H9 (cell line): ENCODE measurements at regions not wholly inside any gene's neighbourhood (a gene's known extent, or its start where the extent isn't known, plus 50 kb on each side); places are given as distances from the start of the nearest gene placed in this dataset.
A peak's percentile ranks its signal among the peaks of the same experiment; 100 is the strongest.

Experiments
- DNase-seq: peaks from one replicate; pipeline ENCODE4 v3.0.0-alpha.2; 2017
- H2AFZ ChIP-seq: one replicate; pipeline ENCODE4 v1.6.1; 2013; ENCODE audit warnings: mild to moderate bottlenecking, low read length, control low read depth, moderate library complexity
- H2AK5ac ChIP-seq: 2 replicates; pipeline ENCODE4 v1.6.1; 2013; ENCODE audit warnings: low read length, control low read depth, mixed read lengths; ENCODE audit not compliant: insufficient read length
- H2BK120ac ChIP-seq: one replicate; pipeline ENCODE4 v1.6.1; 2013; ENCODE audit warnings: low read depth, mild to moderate bottlenecking, low read length, control low read depth, inconsistent platforms; ENCODE audit not compliant: poor library complexity, severe bottlenecking
- H2BK12ac ChIP-seq: 2 replicates; pipeline ENCODE4 v1.6.1; 2013; ENCODE audit warnings: low read length, control low read depth, mixed read lengths, low read depth; ENCODE audit not compliant: insufficient read length
- H2BK15ac ChIP-seq: 2 replicates; pipeline ENCODE4 v1.6.1; 2013; ENCODE audit warnings: low read depth, low read length, control low read depth
- H2BK20ac ChIP-seq: one replicate; pipeline ENCODE4 v1.6.1; 2013; ENCODE audit warnings: low read depth, mild to moderate bottlenecking, low read length, control low read depth, inconsistent platforms; ENCODE audit not compliant: poor library complexity, severe bottlenecking
- H2BK5ac ChIP-seq: 2 replicates; pipeline ENCODE4 v1.6.1; 2013; ENCODE audit warnings: low read length, control low read depth, mixed read lengths; ENCODE audit not compliant: insufficient read length
- H3K14ac ChIP-seq: 2 replicates; pipeline ENCODE4 v1.6.1; 2013; ENCODE audit warnings: low read length, control low read depth; ENCODE audit not compliant: insufficient read depth
- H3K18ac ChIP-seq: 2 replicates; pipeline ENCODE4 v1.6.1; 2013; ENCODE audit warnings: low read depth, mild to moderate bottlenecking, mixed read lengths, low read length, control low read depth; ENCODE audit not compliant: insufficient read length
- H3K23ac ChIP-seq: 2 replicates; pipeline ENCODE4 v1.6.1; 2013; ENCODE audit warnings: low read length, control low read depth, mixed read lengths, low read depth; ENCODE audit not compliant: insufficient read length
- H3K23me2 ChIP-seq: 2 replicates; pipeline ENCODE4 v1.6.1; 2013; ENCODE audit warnings: low read depth, mild to moderate bottlenecking, mixed read lengths, low read length, control low read depth; ENCODE audit not compliant: insufficient read length, poor library complexity, severe bottlenecking
- H3K27ac ChIP-seq: 2 replicates; pipeline ENCODE4 v1.5.1; 2013; ENCODE audit warnings: low read length, control low read depth, mixed read lengths, low read depth; ENCODE audit not compliant: insufficient read length
- H3K27me3 ChIP-seq: 2 replicates; pipeline ENCODE4 v1.6.1; 2013; ENCODE audit warnings: low read length, control low read depth, inconsistent platforms; ENCODE audit not compliant: insufficient read depth
- H3K4ac ChIP-seq: 2 replicates; pipeline ENCODE4 v1.6.1; 2013; ENCODE audit warnings: low read depth, mild to moderate bottlenecking, control low read depth, inconsistent platforms, low read length, moderate library complexity
- H3K4me1 ChIP-seq: 2 replicates; pipeline ENCODE4 v1.6.1; 2013; ENCODE audit warnings: low read length, control low read depth, inconsistent platforms; ENCODE audit not compliant: insufficient read depth
- H3K4me2 ChIP-seq: 2 replicates; pipeline ENCODE4 v1.6.1; 2013; ENCODE audit warnings: low read length, control low read depth, mixed read lengths; ENCODE audit not compliant: insufficient read length, insufficient read depth
- H3K56ac ChIP-seq: 2 replicates; pipeline ENCODE4 v1.6.1; 2013; ENCODE audit warnings: low read depth, mild to moderate bottlenecking, mixed read lengths, low read length, control low read depth; ENCODE audit not compliant: insufficient read length
- H3K79me1 ChIP-seq: 2 replicates; pipeline ENCODE4 v1.6.1; 2013; ENCODE audit warnings: low read depth, mild to moderate bottlenecking, moderate library complexity, low read length, control low read depth, inconsistent platforms; ENCODE audit not compliant: insufficient read depth, poor library complexity, severe bottlenecking
- H3K79me2 ChIP-seq: 2 replicates; pipeline ENCODE4 v1.6.1; 2013; ENCODE audit warnings: low read length, control low read depth, inconsistent platforms; ENCODE audit not compliant: insufficient read depth
- H3K9ac ChIP-seq: 2 replicates; pipeline ENCODE4 v1.6.1; 2013; ENCODE audit warnings: low read length, control low read depth, mixed read lengths; ENCODE audit not compliant: insufficient read length; ENCODE audit errors: extremely low read depth
- H3K9me3 ChIP-seq: one replicate; pipeline ENCODE4 v1.6.1; 2013; ENCODE audit warnings: low read depth, low read length, inconsistent platforms; ENCODE audit not compliant: control insufficient read depth
- H3T11ph ChIP-seq: one replicate; pipeline ENCODE4 v1.6.1; 2013; ENCODE audit warnings: mild to moderate bottlenecking, low read length, control low read depth, inconsistent platforms
- H4K20me1 ChIP-seq: one replicate; pipeline ENCODE4 v1.6.1; 2013; ENCODE audit not compliant: control insufficient read depth, insufficient read length, insufficient read depth
- H4K5ac ChIP-seq: 2 replicates; pipeline ENCODE4 v1.6.1; 2013; ENCODE audit warnings: low read depth, mild to moderate bottlenecking, mixed read lengths, low read length, control low read depth; ENCODE audit not compliant: insufficient read length
- H4K8ac ChIP-seq: replicated peaks from 2 replicates; pipeline ENCODE4 v1.6.1; 2013; ENCODE audit warnings: low read length, control low read depth, mixed read lengths, low read depth; ENCODE audit not compliant: insufficient read length
- H4K91ac ChIP-seq: 2 replicates; pipeline ENCODE4 v1.6.1; 2013; ENCODE audit warnings: low read depth, mild to moderate bottlenecking, moderate library complexity, mixed read lengths, low read length, control low read depth; ENCODE audit not compliant: insufficient read length
- H3K27ac Mint-ChIP-seq, 3 experiments: 2 replicates in 2 of 3; 3 replicates in 1 of 3; pipeline ENCODE4 v1.8.0; 2020 to 2021; ENCODE audit warnings: mixed read lengths in 3 of 3, mild to moderate bottlenecking in 1 of 3, moderate library complexity in 1 of 3
- H3K27me3 Mint-ChIP-seq: 2 replicates; pipeline ENCODE4 v1.8.0; 2021; ENCODE audit warnings: low read depth, mild to moderate bottlenecking, moderate library complexity, mixed read lengths
- H3K36me3 Mint-ChIP-seq, 3 experiments: 2 replicates in 2 of 3; 3 replicates in 1 of 3; pipeline ENCODE4 v1.8.0; 2020 to 2021; ENCODE audit warnings: low read depth in 3 of 3, mixed read lengths in 3 of 3; ENCODE audit not compliant: insufficient read depth in 1 of 3
- H3K4me1 Mint-ChIP-seq, 2 experiments: 2 replicates each; pipeline ENCODE4 v1.8.0; 2020; ENCODE audit warnings: mixed read lengths in 2 of 2
- H3K4me3 Mint-ChIP-seq, 2 experiments: 2 replicates in 1 of 2; 3 replicates in 1 of 2; pipeline ENCODE4 v1.8.0; 2020 to 2021; ENCODE audit warnings: mild to moderate bottlenecking in 2 of 2, mixed read lengths in 2 of 2, moderate library complexity in 1 of 2
- H3K9me3 Mint-ChIP-seq, 2 experiments: 2 replicates in 1 of 2; 3 replicates in 1 of 2; pipeline ENCODE4 v1.8.0; 2020; ENCODE audit warnings: mild to moderate bottlenecking in 2 of 2, mixed read lengths in 2 of 2, moderate library complexity in 1 of 2
- WGBS: extraction: QIAGEN DNeasy Blood & Tissue Kit; methylation state at CpG from one replicate; pipeline ENCODE4 v1.1.7; 2013; ENCODE audit warnings: missing lambda C conversion rate, low lambda C conversion rate, mixed read lengths; ENCODE audit not compliant: insufficient read length; ENCODE audit errors: extremely low coverage; 5-methylcytosine and 5-hydroxymethylcytosine counted together
- TF ChIP-seq, protein P1 (sequence below): fragments of 200-600 bp; sonication (generic); conservative IDR thresholded peaks from 3 replicates; pipeline ENCODE4 v1.8.0; 2021; ENCODE audit warnings: antibody characterized with exemption, mild to moderate bottlenecking

DNA sequence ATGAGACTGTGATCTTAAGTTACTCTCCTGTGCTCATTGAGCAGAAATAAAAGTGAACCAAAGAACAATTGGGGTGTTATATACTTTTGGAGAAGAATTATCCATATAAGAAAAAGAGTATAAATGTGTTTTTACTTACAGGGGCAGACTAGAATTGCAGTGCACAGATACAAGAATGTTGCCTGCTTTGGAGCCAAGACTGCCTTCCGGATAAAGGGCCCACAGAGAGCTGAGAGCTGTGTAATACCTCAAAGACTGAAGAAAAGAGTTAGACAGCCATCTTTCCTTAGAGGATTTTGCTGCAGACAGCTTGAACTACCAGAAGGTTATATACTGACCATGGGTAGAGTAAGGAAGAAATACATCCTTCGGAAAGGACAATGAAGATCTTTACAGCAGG is 1235.5 kb upstream of the CITED2 start:
- no peak for DNase-seq
- no CpG with 5 or more reads among the region's 2 CpGs for WGBS
- Histone ChIP-seq H2AK5ac (no peak overlapping the region), H3K9ac (no peak overlapping the region), H2AFZ (no peak overlapping the region), H3K27ac (no peak overlapping the region), H2BK120ac (no peak overlapping the region), H3K4me1 (no peaks in the 10 kb centered on the region), H3K56ac (no peak overlapping the region), H3K4me2 (no peak overlapping the region), H3K79me2 (no peaks in the 10 kb centered on the region), H4K5ac (no peak overlapping the region), H4K20me1 (no peaks in the 10 kb centered on the region), H3T11ph (no peak overlapping the region), H3K23ac (no peak overlapping the region), H3K14ac (no peak overlapping the region), H3K79me1 (no peaks in the 10 kb centered on the region), H2BK20ac (no peak overlapping the region), H2BK12ac (no peak overlapping the region), H4K8ac (no peak overlapping the region), H3K23me2 (no peaks in the 10 kb centered on the region), H2BK15ac (no peak overlapping the region), H3K27me3 (no peaks in the 10 kb centered on the region), H4K91ac (no peak overlapping the region), H3K18ac (no peak overlapping the region), H2BK5ac (no peak overlapping the region), H3K9me3 (no peaks in the 10 kb centered on the region), H3K4ac (no peak overlapping the region)
- no peak overlapping the region for H3K4me3 Mint-ChIP-seq
- H3K36me3 Mint-ChIP-seq = no peaks in the 10 kb centered on the region
- H3K27me3 Mint-ChIP-seq = no peaks in the 10 kb centered on the region
- H3K4me1 Mint-ChIP-seq = no peaks in the 10 kb centered on the region
- TF ChIP-seq, protein P1, sequence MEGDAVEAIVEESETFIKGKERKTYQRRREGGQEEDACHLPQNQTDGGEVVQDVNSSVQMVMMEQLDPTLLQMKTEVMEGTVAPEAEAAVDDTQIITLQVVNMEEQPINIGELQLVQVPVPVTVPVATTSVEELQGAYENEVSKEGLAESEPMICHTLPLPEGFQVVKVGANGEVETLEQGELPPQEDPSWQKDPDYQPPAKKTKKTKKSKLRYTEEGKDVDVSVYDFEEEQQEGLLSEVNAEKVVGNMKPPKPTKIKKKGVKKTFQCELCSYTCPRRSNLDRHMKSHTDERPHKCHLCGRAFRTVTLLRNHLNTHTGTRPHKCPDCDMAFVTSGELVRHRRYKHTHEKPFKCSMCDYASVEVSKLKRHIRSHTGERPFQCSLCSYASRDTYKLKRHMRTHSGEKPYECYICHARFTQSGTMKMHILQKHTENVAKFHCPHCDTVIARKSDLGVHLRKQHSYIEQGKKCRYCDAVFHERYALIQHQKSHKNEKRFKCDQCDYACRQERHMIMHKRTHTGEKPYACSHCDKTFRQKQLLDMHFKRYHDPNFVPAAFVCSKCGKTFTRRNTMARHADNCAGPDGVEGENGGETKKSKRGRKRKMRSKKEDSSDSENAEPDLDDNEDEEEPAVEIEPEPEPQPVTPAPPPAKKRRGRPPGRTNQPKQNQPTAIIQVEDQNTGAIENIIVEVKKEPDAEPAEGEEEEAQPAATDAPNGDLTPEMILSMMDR = no peak
- no peaks in the 10 kb centered on the region for H3K9me3 Mint-ChIP-seq
- H3K27ac Mint-ChIP-seq = peak overlapping the region in 1 of 3 experiments; percentile 9; a peak in 1 of 7 replicates
